ENCODE measurements at regions not wholly inside any gene's neighbourhood (a gene's known extent, or its start where the extent isn't known, plus 50 kb on each side); places are given as distances from the start of the nearest gene placed in this dataset.

- Histone ChIP-seq H3K27me3 (replicated peaks; ENCODE audit: insufficient read depth) (no peaks in the 10 kb centered on the region), H3K27ac (no peak overlapping the region), H3K36me3 (no peaks in the 10 kb centered on the region), H3K9me3 (no peaks in the 10 kb centered on the region), H3K4me3 (no peak overlapping the region), H3K4me1 (ENCODE audit: control insufficient read depth in 1 of 2, low read depth in 2 of 2) (no peaks in the 10 kb centered on the region)
- TF ChIP-seq, protein P1, sequence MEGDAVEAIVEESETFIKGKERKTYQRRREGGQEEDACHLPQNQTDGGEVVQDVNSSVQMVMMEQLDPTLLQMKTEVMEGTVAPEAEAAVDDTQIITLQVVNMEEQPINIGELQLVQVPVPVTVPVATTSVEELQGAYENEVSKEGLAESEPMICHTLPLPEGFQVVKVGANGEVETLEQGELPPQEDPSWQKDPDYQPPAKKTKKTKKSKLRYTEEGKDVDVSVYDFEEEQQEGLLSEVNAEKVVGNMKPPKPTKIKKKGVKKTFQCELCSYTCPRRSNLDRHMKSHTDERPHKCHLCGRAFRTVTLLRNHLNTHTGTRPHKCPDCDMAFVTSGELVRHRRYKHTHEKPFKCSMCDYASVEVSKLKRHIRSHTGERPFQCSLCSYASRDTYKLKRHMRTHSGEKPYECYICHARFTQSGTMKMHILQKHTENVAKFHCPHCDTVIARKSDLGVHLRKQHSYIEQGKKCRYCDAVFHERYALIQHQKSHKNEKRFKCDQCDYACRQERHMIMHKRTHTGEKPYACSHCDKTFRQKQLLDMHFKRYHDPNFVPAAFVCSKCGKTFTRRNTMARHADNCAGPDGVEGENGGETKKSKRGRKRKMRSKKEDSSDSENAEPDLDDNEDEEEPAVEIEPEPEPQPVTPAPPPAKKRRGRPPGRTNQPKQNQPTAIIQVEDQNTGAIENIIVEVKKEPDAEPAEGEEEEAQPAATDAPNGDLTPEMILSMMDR (IDR thresholded peaks at IDR 0.05), result no peak
- ATAC-seq (ENCODE audit: insufficient number of reproducible peaks, low FRiP score, low read depth) (no peak), DNase-seq (ENCODE audit: low spot score) (no peak)
Observed at GRCh38 chr16:75942351-75942750, 216.1 kb upstream of the CPHXL start.

- ATAC-seq (ENCODE audit: insufficient number of reproducible peaks, low FRiP score, low read depth) (no peak), DNase-seq (ENCODE audit: low spot score) (no peak)
- Histone ChIP-seq H3K9me3 (no peaks in the 10 kb centered on the region), H3K4me1 (ENCODE audit: control insufficient read depth in 1 of 2, low read depth in 2 of 2) (no peaks in the 10 kb centered on the region), H3K4me3 (no peak overlapping the region), H3K27me3 (replicated peaks; ENCODE audit: insufficient read depth) (no peaks in the 10 kb centered on the region), H3K27ac (no peak overlapping the region), H3K36me3 (no peaks in the 10 kb centered on the region)
- TF ChIP-seq, protein P1 (IDR thresholded peaks at IDR 0.05), result no peak
Observed at GRCh38 chr16:75942936-75943335, 216.6 kb upstream of the CPHXL start.

DNA sequence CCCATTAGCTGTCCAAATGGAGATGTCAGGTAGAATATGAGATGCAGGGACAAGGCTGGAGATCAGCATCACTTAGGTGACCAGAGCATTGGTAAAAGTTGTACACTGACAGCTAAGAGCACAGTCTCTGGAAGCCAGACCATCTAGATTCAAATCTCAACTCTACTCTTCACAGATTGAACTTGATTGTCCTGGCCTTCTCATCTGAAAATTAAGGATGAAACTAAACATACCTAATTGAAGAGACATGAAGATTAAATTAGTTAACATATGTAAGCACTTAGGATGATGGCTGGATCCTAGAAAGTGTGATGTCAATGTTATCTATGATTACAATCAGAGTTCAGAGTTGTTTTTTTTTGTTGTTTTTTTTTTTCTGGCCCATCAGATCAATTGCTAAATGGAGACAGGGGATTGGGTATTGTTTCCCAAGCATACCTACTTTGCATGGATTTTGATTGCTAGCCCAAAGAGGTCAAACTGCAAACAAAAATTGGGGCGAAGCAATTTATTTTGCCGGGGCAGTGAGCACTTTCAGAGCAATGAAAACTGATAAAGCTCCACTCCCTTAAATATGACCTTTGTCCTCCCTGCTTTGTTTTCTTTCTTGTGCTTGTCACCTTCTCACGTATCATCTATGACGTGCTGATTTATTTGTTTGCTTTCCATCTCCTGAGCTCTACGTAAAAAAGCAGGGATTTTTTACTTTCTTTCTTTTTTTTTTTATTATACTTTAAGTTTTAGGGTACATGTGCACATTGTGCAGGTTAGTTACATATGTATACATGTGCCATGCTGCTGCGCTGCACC is 217.6 kb upstream of the CPHXL start:
- no peaks in the 10 kb centered on the region for H3K36me3 ChIP-seq
- ATAC-seq (ENCODE audit: insufficient number of reproducible peaks, low FRiP score, low read depth) (no peak), DNase-seq (ENCODE audit: low spot score) (no peak)
- no peaks in the 10 kb centered on the region for H3K4me1 ChIP-seq (ENCODE audit: control insufficient read depth in 1 of 2, low read depth in 2 of 2)
- TF ChIP-seq, protein P1 (IDR thresholded peaks at IDR 0.05), result no peak
- no peaks in the 10 kb centered on the region for H3K9me3 ChIP-seq
- no peaks in the 10 kb centered on the region for H3K27me3 ChIP-seq (replicated peaks; ENCODE audit: insufficient read depth)
- no peak overlapping the region for H3K27ac ChIP-seq
- H3K4me3 ChIP-seq, result no peak overlapping the region

GRCh38 chr16:75945916-75946457 is 219.7 kb upstream of the CPHXL start:
- DNase-seq (ENCODE audit: low spot score), result no peak
- Histone ChIP-seq H3K27ac (no peak overlapping the region), H3K9me3 (no peaks in the 10 kb centered on the region), H3K4me3 (no peak overlapping the region), H3K27me3 (replicated peaks; ENCODE audit: insufficient read depth) (no peaks in the 10 kb centered on the region), H3K36me3 (no peaks in the 10 kb centered on the region), H3K4me1 (ENCODE audit: control insufficient read depth in 1 of 2, low read depth in 2 of 2) (no peaks in the 10 kb centered on the region)
- no peak for ATAC-seq (ENCODE audit: insufficient number of reproducible peaks, low FRiP score, low read depth)
- TF ChIP-seq, protein P1 (IDR thresholded peaks at IDR 0.05), result no peak

- ATAC-seq (ENCODE audit: insufficient number of reproducible peaks, low FRiP score, low read depth) (no peak), DNase-seq (ENCODE audit: low spot score) (no peak)
- no peaks in the 10 kb centered on the region for H3K9me3 ChIP-seq
- H3K4me3 ChIP-seq, result no peak overlapping the region
- H3K27ac ChIP-seq, result no peak overlapping the region
- TF ChIP-seq, protein P1 (IDR thresholded peaks at IDR 0.05), result no peak
- no peaks in the 10 kb centered on the region for H3K27me3 ChIP-seq (replicated peaks; ENCODE audit: insufficient read depth)
- no peaks in the 10 kb centered on the region for H3K4me1 ChIP-seq (ENCODE audit: control insufficient read depth in 1 of 2, low read depth in 2 of 2)
- H3K36me3 ChIP-seq, result no peaks in the 10 kb centered on the region
Observed at GRCh38 chr16:75947626-75948239, 221.4 kb upstream of the CPHXL start.
